GM12878 (cell line): ENCODE measurements at regions not wholly inside any gene's neighbourhood (a gene's known extent, or its start where the extent isn't known, plus 50 kb on each side); places are given as distances from the start of the nearest gene placed in this dataset.

ENCODE experiments used
- ATAC-seq: fragments of 200-7000 bp; cut with Tn5 transposase; 3 replicates; pipeline ENCODE4 v1.9.1; 2020; ENCODE audit warnings: mild to moderate bottlenecking, moderate library complexity
- BruUV-seq: library from RNA; stranded (reverse); fragments of 400-500 nt; replicated peaks from 2 replicates; lab custom pipeline; 2021; lab: Mats Ljungman, UMichigan
- CTCF ChIA-PET: fragments of 300-600 bp; sonication (Branson Sonifier 250); formaldehyde crosslinking; extraction: SDS; loops from one replicate; lab custom pipeline; 2021; ENCODE audit warnings: inconsistent platforms; lab: Yijun Ruan, JAX
- POLR2A ChIA-PET: fragments of 350-600 bp; formaldehyde crosslinking; extraction: SDS; loops from one replicate; lab custom pipeline; 2021; ENCODE audit warnings: inconsistent platforms; lab: Charles Lee
- RAD21 ChIA-PET: fragments of 300-600 bp; sonication (Branson Sonifier 250); formaldehyde crosslinking; loops from one replicate; lab custom pipeline; 2023; ENCODE audit warnings: antibody characterized with exemption; ENCODE audit not compliant: unreplicated experiment; lab: Charles Lee
- SMC1A ChIA-PET: fragments of 300-600 bp; sonication (Branson Sonifier 250); formaldehyde crosslinking; loops from one replicate; lab custom pipeline; 2023; ENCODE audit not compliant: unreplicated experiment, uncharacterized antibody; lab: Charles Lee
- DNase-seq: peaks from one replicate; pipeline ENCODE4 v3.0.0-alpha.2; 2011; ENCODE audit warnings: low read depth, low spot score
- FAIRE-seq: peaks from 3 replicates; lab custom pipeline; 2011; peaks lifted over from hg19 to GRCh38; lab: Jason Lieb, UNC
- H2AFZ ChIP-seq: 2 replicates; pipeline ENCODE4 v1.6.0; 2011; ENCODE audit warnings: low read depth, low read length, control low read depth; ENCODE audit not compliant: control insufficient read depth
- H3K27ac ChIP-seq: 2 replicates; pipeline ENCODE4 v1.5.1; 2011; ENCODE audit warnings: control low read depth; ENCODE audit not compliant: control insufficient read depth, insufficient read depth
- H3K27me3 ChIP-seq, 2 experiments: replicated peaks in 1 of 2; 2 replicates each; pipeline versions ENCODE4 v1.6.0 to v1.6.1; 2011; ENCODE audit warnings: low read length in 1 of 2; ENCODE audit not compliant: control insufficient read depth in 2 of 2, insufficient read depth in 2 of 2
- H3K36me3 ChIP-seq, 2 experiments: 2 replicates each; pipeline ENCODE4 v1.5.1; 2011; ENCODE audit warnings: low read length in 1 of 2; ENCODE audit not compliant: control insufficient read depth in 2 of 2, insufficient read depth in 2 of 2
- H3K4me1 ChIP-seq: 2 replicates; pipeline ENCODE4 v1.6.1; 2011; ENCODE audit warnings: mild to moderate bottlenecking, low read length, moderate library complexity, mixed read lengths; ENCODE audit not compliant: control insufficient read depth, insufficient read depth
- H3K4me2 ChIP-seq: 2 replicates; pipeline ENCODE4 v1.6.0; 2011; ENCODE audit warnings: control low read depth; ENCODE audit not compliant: control insufficient read depth, insufficient read depth
- H3K4me3 ChIP-seq: fragments of 200-600 bp; sonication (generic); 2 replicates; pipeline ENCODE4 v1.5.1; 2016
- H3K79me2 ChIP-seq: 2 replicates; pipeline ENCODE4 v1.6.0; 2011; ENCODE audit warnings: low read length; ENCODE audit not compliant: control insufficient read depth, insufficient read depth
- H3K9ac ChIP-seq: 2 replicates; pipeline ENCODE4 v1.8.0; 2011; ENCODE audit warnings: low read length, control low read depth, mixed read lengths; ENCODE audit not compliant: control insufficient read depth, insufficient read depth
- H3K9me3 ChIP-seq: replicated peaks from 3 replicates; pipeline ENCODE4 v1.5.1; 2011; ENCODE audit warnings: mild to moderate bottlenecking, low read length; ENCODE audit not compliant: control insufficient read depth, insufficient read depth
- H4K20me1 ChIP-seq: 2 replicates; pipeline ENCODE4 v1.6.0; 2011; ENCODE audit not compliant: control insufficient read depth, insufficient read depth
- CBFB ChIP-seq: IDR thresholded peaks from 2 replicates; pipeline ENCODE4 v1.6.1; 2016; ENCODE audit warnings: antibody characterized with exemption, low read depth
- CREM ChIP-seq: IDR thresholded peaks from 2 replicates; pipeline ENCODE4 v1.6.1; 2014; ENCODE audit warnings: antibody characterized with exemption, low read depth
- EED ChIP-seq: sonication (generic); IDR thresholded peaks from 2 replicates; pipeline ENCODE4 v1.6.1; 2016; ENCODE audit warnings: antibody characterized with exemption, low read depth
- ESRRA ChIP-seq: IDR thresholded peaks from 2 replicates; pipeline ENCODE4 v1.6.1; 2012; ENCODE audit warnings: mild to moderate bottlenecking, low read length, improper control_type of control experiment
- RAD21 ChIP-seq: IDR thresholded peaks from 2 replicates; pipeline ENCODE4 v1.6.1; 2011; ENCODE audit warnings: mild to moderate bottlenecking, low read depth, low read length, moderate library complexity; ENCODE audit not compliant: insufficient read depth
- SPI1 ChIP-seq: IDR thresholded peaks from 2 replicates; pipeline ENCODE4 v1.6.1; 2011; ENCODE audit warnings: low read depth, mild to moderate bottlenecking, low read length, moderate library complexity, borderline replicate concordance; ENCODE audit not compliant: insufficient read depth
- ZNF207 ChIP-seq: fragments of 450-650 bp; IDR thresholded peaks from 2 replicates; pipeline ENCODE4 v1.6.1; 2014; ENCODE audit warnings: antibody characterized with exemption, mild to moderate bottlenecking, borderline replicate concordance
- WGBS: methylation state at CpG from one replicate; pipeline ENCODE4 v1.1.6; 2016; ENCODE audit warnings: low lambda C conversion rate; ENCODE audit not compliant: insufficient replicate concordance, insufficient coverage; ENCODE audit errors: missing lambda C conversion rate; 5-methylcytosine and 5-hydroxymethylcytosine counted together
- in situ Hi-C: fragments of 300-500 bp; cut with MboI; formaldehyde crosslinking; loops from 9 replicates; pipeline ENCODE4 v1.14.3; 2018; ENCODE audit warnings: mixed read lengths
- intact Hi-C: fragments of 100-400 bp; cut with micrococcal nuclease; formaldehyde crosslinking; loops from one replicate; pipeline ENCODE4 v1.14.2; 2022; ENCODE audit not compliant: unreplicated experiment
- TF ChIP-seq, protein P1 (sequence below): IDR thresholded peaks from 2 replicates; pipeline ENCODE4 v1.6.1; 2012; ENCODE audit warnings: low read depth, low read length, improper control_type of control experiment
- TF ChIP-seq, protein P2 (sequence below): fragments of 450-650 bp; formaldehyde crosslinking; IDR thresholded peaks from 2 replicates; pipeline ENCODE4 v1.5.0; 2022; ENCODE audit warnings: mild to moderate bottlenecking, missing genetic modification characterization

DNA sequence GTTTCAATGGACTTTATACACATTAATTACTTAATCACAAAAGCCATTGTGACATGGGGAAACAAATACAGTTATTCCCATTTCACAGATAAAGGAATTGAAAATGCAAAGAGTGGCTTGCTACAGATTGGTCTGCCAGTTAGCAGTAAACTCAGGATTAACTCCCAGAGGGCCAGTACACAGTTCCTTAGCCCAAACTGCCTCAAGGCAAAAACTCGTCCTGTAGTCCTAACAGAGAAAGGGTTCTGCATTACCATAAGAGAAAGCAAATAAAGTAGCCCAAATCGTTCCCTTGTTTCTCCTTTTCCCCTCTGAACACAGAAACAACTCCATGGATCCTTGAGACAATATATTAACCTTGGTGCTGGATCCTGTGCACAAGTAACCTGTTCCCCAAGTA, 274.4 kb downstream of the LRIG3 start:
- Histone ChIP-seq H3K9ac (no peak overlapping the region), H3K79me2 (no peaks in the 10 kb centered on the region), H3K4me1 (no peaks in the 10 kb centered on the region), H3K27ac (no peak overlapping the region), H3K4me3 (no peak overlapping the region), H4K20me1 (no peaks in the 10 kb centered on the region), H3K4me2 (no peak overlapping the region)
- in situ Hi-C loops (no loop called here), intact Hi-C loops (no loop called here)
- CTCF ChIA-PET = interaction anchor here (1.3 kb wide), 1 partner anchor 9 kb away, joined by 3 read pairs; no protein-coding TSS in a partner anchor
- POLR2A ChIA-PET = no interaction called here
- SMC1A ChIA-PET = interaction anchor here (1.3 to 1.6 kb wide), 2 partner anchors 12 kb away, joined by 4 read pairs; no protein-coding TSS in a partner anchor
- TF ChIP-seq, protein P1, sequence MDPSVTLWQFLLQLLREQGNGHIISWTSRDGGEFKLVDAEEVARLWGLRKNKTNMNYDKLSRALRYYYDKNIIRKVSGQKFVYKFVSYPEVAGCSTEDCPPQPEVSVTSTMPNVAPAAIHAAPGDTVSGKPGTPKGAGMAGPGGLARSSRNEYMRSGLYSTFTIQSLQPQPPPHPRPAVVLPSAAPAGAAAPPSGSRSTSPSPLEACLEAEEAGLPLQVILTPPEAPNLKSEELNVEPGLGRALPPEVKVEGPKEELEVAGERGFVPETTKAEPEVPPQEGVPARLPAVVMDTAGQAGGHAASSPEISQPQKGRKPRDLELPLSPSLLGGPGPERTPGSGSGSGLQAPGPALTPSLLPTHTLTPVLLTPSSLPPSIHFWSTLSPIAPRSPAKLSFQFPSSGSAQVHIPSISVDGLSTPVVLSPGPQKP = no peak
- TF ChIP-seq CREM (no peak), SPI1 (no peak), EED (no peak), RAD21 (no peak), ESRRA (no peak), CBFB (no peak), ZNF207 (no peak)
- TF ChIP-seq, protein P2, sequence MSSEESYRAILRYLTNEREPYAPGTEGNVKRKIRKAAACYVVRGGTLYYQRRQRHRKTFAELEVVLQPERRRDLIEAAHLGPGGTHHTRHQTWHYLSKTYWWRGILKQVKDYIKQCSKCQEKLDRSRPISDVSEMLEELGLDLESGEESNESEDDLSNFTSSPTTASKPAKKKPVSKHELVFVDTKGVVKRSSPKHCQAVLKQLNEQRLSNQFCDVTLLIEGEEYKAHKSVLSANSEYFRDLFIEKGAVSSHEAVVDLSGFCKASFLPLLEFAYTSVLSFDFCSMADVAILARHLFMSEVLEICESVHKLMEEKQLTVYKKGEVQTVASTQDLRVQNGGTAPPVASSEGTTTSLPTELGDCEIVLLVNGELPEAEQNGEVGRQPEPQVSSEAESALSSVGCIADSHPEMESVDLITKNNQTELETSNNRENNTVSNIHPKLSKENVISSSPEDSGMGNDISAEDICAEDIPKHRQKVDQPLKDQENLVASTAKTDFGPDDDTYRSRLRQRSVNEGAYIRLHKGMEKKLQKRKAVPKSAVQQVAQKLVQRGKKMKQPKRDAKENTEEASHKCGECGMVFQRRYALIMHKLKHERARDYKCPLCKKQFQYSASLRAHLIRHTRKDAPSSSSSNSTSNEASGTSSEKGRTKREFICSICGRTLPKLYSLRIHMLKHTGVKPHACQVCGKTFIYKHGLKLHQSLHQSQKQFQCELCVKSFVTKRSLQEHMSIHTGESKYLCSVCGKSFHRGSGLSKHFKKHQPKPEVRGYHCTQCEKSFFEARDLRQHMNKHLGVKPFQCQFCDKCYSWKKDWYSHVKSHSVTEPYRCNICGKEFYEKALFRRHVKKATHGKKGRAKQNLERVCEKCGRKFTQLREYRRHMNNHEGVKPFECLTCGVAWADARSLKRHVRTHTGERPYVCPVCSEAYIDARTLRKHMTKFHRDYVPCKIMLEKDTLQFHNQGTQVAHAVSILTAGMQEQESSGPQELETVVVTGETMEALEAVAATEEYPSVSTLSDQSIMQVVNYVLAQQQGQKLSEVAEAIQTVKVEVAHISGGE (CRISPR knock-in tag) = no peak
- TF ChIP-seq, all 136 proteins: peak for 0
- no peak for DNase-seq
- Histone ChIP-seq H3K36me3 (no peaks in the 10 kb centered on the region), H3K27me3 (no peaks in the 10 kb centered on the region; a peak in 1 of 4 replicates), H3K9me3 (no peaks in the 10 kb centered on the region), H2AFZ (no peak overlapping the region)
- BruUV-seq = no TSS peak
- no peak for ATAC-seq
- RAD21 ChIA-PET = no interaction called here
- no peak for FAIRE-seq
- WGBS = 0% methylated on average over 2 of the region's 2 CpGs
